SK-N-SH (cell line): ENCODE measurements at regions not wholly inside any gene's neighbourhood (a gene's known extent, or its start where the extent isn't known, plus 50 kb on each side); places are given as distances from the start of the nearest gene placed in this dataset.

ENCODE experiments used
- GATA2 ChIP-seq: sonication (generic); formaldehyde crosslinking; IDR thresholded peaks from 2 replicates; pipeline ENCODE4 v1.5.0; 2020; ENCODE audit warnings: mild to moderate bottlenecking, missing genetic modification reagents
- RCOR1 ChIP-seq: fragments of 150-350 bp; IDR thresholded peaks from 2 replicates; pipeline ENCODE4 v1.6.1; 2017; ENCODE audit warnings: antibody characterized with exemption, low read length
- TCF12 ChIP-seq: IDR thresholded peaks from 2 replicates; pipeline ENCODE4 v1.4.0; 2012

DNA sequence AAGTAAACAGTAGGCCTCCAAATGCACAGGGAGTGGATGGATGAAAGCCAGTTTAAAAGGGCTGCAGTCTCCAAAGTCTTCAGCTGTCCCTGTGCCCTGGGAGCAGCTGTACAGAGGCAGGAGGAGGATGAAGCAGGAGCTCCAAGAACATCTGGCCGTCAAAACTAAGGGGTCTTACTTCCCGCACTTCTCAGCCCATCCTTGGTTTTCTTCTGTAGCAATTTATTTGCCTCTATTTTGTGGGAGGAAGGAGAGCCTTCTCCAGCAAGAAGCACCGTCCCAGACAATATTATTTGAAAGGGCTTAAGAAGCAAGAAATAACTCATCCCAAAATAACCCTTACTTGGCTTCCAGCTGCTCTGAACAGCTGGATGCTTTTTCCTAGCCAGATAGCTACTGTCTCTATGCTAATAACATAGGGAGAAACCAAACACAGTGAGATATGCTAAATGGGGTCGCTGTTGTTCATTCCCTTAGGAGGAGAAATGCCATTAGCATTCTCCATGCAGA, 133.2 kb downstream of the SPATA19 start:
- no peak for TF ChIP-seq TCF12
- TF ChIP-seq RCOR1 = no peak
- no peak for TF ChIP-seq GATA2 (CRISPR knock-in tag)
